ENCODE measurements at regions not wholly inside any gene's neighbourhood (a gene's known extent, or its start where the extent isn't known, plus 50 kb on each side); places are given as distances from the start of the nearest gene placed in this dataset.

DNA sequence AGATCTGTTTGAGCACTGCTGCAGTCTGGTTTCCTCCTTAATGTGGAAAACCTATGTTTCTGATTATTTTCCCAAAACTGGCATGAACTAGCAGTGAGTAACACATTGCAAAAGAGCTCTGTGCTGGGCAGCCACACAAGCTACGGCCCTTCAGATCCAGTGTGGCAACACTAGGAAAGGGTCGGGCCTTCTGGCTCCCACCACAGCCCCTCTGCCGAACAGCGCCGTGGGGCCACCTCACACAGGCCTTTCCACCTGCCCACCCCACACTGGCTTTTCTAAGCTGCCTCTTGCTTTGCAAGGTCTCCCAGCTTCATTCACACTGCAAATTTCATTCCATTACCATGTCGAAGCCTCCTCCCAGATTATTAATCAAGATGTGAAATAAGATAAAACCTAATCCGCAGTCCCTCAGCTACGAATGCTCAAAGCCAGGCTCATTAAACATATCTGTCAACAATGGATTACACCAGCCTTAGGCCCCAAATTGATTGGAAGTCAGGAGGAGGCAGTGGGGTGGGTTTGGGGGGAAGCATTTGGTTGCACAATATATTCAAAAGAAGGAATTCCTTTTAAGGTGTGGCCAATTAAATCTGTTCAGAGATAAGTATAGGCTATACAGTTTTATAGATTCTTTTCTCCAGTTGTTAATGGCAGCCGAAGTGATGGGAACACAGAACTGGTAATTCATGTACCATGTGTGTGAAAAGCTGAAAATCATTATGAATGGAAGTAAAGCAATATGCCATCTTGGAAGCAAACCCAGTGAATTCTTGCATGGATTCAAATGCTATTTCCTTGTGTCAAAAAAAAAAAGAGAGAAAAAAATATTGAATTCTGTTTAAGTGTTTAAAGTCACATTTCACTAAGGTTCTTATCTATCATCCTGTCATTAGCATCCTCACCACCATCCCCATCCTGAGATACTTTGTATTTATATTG is 223.7 kb downstream of the MTERF1 start (continued):
- TF ChIP-seq PAX8 (IDR thresholded peaks at IDR 0.05), result no peak

DNA sequence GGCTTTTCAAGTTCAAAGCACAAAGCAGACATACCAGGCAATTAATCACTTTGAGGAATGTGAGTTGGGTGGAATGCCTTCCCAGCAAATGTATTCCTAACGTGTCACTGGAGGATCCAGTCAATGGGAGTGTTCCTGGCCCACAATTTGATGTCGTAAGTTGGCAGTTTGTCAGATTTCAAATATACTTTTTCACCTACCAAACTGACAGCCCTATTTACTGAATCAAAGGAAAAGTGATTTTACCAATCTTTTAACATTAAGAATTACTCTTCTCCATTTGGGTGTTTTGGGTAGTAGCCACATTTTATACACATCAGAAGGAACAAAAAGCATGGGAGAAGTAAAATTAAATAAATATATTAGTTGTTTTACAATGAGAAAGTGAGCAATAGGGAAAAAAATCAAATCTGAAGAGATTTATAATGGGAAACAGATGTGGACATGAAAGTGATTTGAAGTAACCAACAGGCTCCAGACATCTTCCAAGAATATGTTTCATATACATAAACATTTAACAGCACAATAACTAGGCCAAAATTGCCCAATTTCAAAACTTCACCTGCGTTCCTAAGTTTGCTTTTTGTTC is 222.9 kb downstream of the MTERF1 start:
- H3K79me2 ChIP-seq (ENCODE audit: control insufficient read depth, insufficient read depth, low read length), result no peaks in the 10 kb centered on the region
- ATAC-seq, result no peak
- no peak for FAIRE-seq
- H4K20me1 ChIP-seq (ENCODE audit: control insufficient read depth, insufficient read depth), result no peaks in the 10 kb centered on the region
- no peak overlapping the region for H2AFZ ChIP-seq (ENCODE audit: control insufficient read depth, low read depth, low read length)
- no peak overlapping the region for H3K4me2 ChIP-seq (ENCODE audit: control insufficient read depth, insufficient read depth)
- ChIA-PET CTCF (no interaction called here), RAD21 (ENCODE audit: unreplicated experiment) (no interaction called here), POLR2A (no interaction called here), SMC1A (ENCODE audit: uncharacterized antibody, unreplicated experiment) (no interaction called here)
- in situ Hi-C loops (cut with MboI), result no loop called here
- no peak overlapping the region for H3K9ac ChIP-seq (ENCODE audit: control insufficient read depth, insufficient read depth, low read length)
- no peak overlapping the region for H3K4me3 ChIP-seq
- no peak for DNase-seq (ENCODE audit: low read depth, low spot score)
- H3K36me3 ChIP-seq (ENCODE audit: control insufficient read depth in 2 of 2, insufficient read depth in 2 of 2, low read length in 1 of 2), result no peaks in the 10 kb centered on the region
- H3K27me3 ChIP-seq (replicated peaks in 1 of 2; ENCODE audit: control insufficient read depth in 2 of 2, insufficient read depth in 2 of 2, low read length in 1 of 2), result no peaks in the 10 kb centered on the region
- intact Hi-C loops (cut with micrococcal nuclease; ENCODE audit: unreplicated experiment), result no loop called here
- 26% methylated on average over 3 of the region's 3 CpGs for WGBS (ENCODE audit: insufficient coverage, insufficient replicate concordance, low lambda C conversion rate, missing lambda C conversion rate)
- H3K27ac ChIP-seq (ENCODE audit: control insufficient read depth, insufficient read depth), result no peak overlapping the region
- BruUV-seq (replicated peaks), result no TSS peak
- no peaks in the 10 kb centered on the region for H3K4me1 ChIP-seq (ENCODE audit: control insufficient read depth, insufficient read depth, low read length)
- H3K9me3 ChIP-seq (replicated peaks; ENCODE audit: control insufficient read depth, insufficient read depth, low read length), result no peaks in the 10 kb centered on the region
- TF ChIP-seq, protein P1, sequence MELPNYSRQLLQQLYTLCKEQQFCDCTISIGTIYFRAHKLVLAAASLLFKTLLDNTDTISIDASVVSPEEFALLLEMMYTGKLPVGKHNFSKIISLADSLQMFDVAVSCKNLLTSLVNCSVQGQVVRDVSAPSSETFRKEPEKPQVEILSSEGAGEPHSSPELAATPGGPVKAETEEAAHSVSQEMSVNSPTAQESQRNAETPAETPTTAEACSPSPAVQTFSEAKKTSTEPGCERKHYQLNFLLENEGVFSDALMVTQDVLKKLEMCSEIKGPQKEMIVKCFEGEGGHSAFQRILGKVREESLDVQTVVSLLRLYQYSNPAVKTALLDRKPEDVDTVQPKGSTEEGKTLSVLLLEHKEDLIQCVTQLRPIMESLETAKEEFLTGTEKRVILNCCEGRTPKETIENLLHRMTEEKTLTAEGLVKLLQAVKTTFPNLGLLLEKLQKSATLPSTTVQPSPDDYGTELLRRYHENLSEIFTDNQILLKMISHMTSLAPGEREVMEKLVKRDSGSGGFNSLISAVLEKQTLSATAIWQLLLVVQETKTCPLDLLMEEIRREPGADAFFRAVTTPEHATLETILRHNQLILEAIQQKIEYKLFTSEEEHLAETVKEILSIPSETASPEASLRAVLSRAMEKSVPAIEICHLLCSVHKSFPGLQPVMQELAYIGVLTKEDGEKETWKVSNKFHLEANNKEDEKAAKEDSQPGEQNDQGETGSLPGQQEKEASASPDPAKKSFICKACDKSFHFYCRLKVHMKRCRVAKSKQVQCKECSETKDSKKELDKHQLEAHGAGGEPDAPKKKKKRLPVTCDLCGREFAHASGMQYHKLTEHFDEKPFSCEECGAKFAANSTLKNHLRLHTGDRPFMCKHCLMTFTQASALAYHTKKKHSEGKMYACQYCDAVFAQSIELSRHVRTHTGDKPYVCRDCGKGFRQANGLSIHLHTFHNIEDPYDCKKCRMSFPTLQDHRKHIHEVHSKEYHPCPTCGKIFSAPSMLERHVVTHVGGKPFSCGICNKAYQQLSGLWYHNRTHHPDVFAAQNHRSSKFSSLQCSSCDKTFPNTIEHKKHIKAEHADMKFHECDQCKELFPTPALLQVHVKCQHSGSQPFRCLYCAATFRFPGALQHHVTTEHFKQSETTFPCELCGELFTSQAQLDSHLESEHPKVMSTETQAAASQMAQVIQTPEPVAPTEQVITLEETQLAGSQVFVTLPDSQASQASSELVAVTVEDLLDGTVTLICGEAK (IDR thresholded peaks at IDR 0.05; ENCODE audit: borderline replicate concordance), result no peak
- TF ChIP-seq RBBP5 (conservative IDR thresholded peaks at IDR 0.05), result no peak
- TF ChIP-seq KDM1A (IDR thresholded peaks at IDR 0.05; ENCODE audit: borderline replicate concordance), result no peak
- TF ChIP-seq PAX5 (IDR thresholded peaks at IDR 0.05; ENCODE audit: borderline replicate concordance, low read depth, low read length), result no peak
- TF ChIP-seq, protein P2, sequence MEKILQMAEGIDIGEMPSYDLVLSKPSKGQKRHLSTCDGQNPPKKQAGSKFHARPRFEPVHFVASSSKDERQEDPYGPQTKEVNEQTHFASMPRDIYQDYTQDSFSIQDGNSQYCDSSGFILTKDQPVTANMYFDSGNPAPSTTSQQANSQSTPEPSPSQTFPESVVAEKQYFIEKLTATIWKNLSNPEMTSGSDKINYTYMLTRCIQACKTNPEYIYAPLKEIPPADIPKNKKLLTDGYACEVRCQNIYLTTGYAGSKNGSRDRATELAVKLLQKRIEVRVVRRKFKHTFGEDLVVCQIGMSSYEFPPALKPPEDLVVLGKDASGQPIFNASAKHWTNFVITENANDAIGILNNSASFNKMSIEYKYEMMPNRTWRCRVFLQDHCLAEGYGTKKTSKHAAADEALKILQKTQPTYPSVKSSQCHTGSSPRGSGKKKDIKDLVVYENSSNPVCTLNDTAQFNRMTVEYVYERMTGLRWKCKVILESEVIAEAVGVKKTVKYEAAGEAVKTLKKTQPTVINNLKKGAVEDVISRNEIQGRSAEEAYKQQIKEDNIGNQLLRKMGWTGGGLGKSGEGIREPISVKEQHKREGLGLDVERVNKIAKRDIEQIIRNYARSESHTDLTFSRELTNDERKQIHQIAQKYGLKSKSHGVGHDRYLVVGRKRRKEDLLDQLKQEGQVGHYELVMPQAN (conservative IDR thresholded peaks at IDR 0.05), result no peak
- no peak for TF ChIP-seq MTA2 (IDR thresholded peaks at IDR 0.05; ENCODE audit: low read depth)
- no peak for TF ChIP-seq GATAD2B (conservative IDR thresholded peaks at IDR 0.05; ENCODE audit: low read depth)
- TF ChIP-seq FOXK2 (IDR thresholded peaks at IDR 0.05), result no peak
- no peak for TF ChIP-seq POLR2AphosphoS5 (IDR thresholded peaks at IDR 0.05; ENCODE audit: low read length)
- TF ChIP-seq, protein P3, sequence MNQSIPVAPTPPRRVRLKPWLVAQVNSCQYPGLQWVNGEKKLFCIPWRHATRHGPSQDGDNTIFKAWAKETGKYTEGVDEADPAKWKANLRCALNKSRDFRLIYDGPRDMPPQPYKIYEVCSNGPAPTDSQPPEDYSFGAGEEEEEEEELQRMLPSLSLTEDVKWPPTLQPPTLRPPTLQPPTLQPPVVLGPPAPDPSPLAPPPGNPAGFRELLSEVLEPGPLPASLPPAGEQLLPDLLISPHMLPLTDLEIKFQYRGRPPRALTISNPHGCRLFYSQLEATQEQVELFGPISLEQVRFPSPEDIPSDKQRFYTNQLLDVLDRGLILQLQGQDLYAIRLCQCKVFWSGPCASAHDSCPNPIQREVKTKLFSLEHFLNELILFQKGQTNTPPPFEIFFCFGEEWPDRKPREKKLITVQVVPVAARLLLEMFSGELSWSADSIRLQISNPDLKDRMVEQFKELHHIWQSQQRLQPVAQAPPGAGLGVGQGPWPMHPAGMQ (IDR thresholded peaks at IDR 0.05; ENCODE audit: borderline replicate concordance), result no peak
- TF ChIP-seq NR2C1 (IDR thresholded peaks at IDR 0.05), result no peak
- no peak for TF ChIP-seq PAX8 (IDR thresholded peaks at IDR 0.05)
- TF ChIP-seq NR2C2 (IDR thresholded peaks at IDR 0.05; ENCODE audit: borderline replicate concordance, control insufficient read depth, insufficient read length, low read depth), result no peak
- TF ChIP-seq SUPT20H (IDR thresholded peaks at IDR 0.05; ENCODE audit: borderline replicate concordance, control insufficient read depth, low read depth, low read length), result no peak
